ENCODE measurements at regions not wholly inside any gene's neighbourhood (a gene's known extent, or its start where the extent isn't known, plus 50 kb on each side); places are given as distances from the start of the nearest gene placed in this dataset.

GRCh38 chr2:180925700-180926099, 54.7 kb upstream of the UBE2E3 start:
- Histone ChIP-seq H3K79me2 (ENCODE audit: insufficient read depth, low read length) (no peaks in the 10 kb centered on the region), H2BK5ac (ENCODE audit: insufficient read length, low read length) (no peak overlapping the region), H2BK12ac (ENCODE audit: insufficient read length, low read depth, low read length) (no peak overlapping the region), H3K79me1 (ENCODE audit: insufficient read depth, low read depth, low read length, poor library complexity, severe bottlenecking) (no peaks in the 10 kb centered on the region), H3T11ph (ENCODE audit: low read length) (no peak overlapping the region), H4K91ac (ENCODE audit: insufficient read length, low read depth, low read length) (no peak overlapping the region), H3K23me2 (ENCODE audit: insufficient read length, low read depth, low read length, poor library complexity, severe bottlenecking) (no peaks in the 10 kb centered on the region), H2AFZ (ENCODE audit: low read length) (no peak overlapping the region), H3K27me3 (ENCODE audit: insufficient read depth, low read length) (no peaks in the 10 kb centered on the region), H3K27ac (ENCODE audit: insufficient read length, low read depth, low read length) (no peak overlapping the region), H3K4ac (ENCODE audit: low read depth, low read length) (no peak overlapping the region), H4K8ac (replicated peaks; ENCODE audit: insufficient read length, low read depth, low read length) (no peak overlapping the region), H3K9ac (ENCODE audit: extremely low read depth, insufficient read length, low read length) (no peak overlapping the region), H3K18ac (ENCODE audit: insufficient read length, low read depth, low read length) (no peak overlapping the region), H2BK120ac (ENCODE audit: low read depth, low read length, poor library complexity, severe bottlenecking) (no peak overlapping the region), H3K4me2 (ENCODE audit: insufficient read depth, insufficient read length, low read length) (no peak overlapping the region), H3K23ac (ENCODE audit: insufficient read length, low read depth, low read length) (no peak overlapping the region), H3K9me3 (ENCODE audit: control insufficient read depth, low read depth, low read length) (no peaks in the 10 kb centered on the region), H3K56ac (ENCODE audit: insufficient read length, low read depth, low read length) (no peak overlapping the region), H2BK15ac (ENCODE audit: low read depth, low read length) (no peak overlapping the region), H4K5ac (ENCODE audit: insufficient read length, low read depth, low read length) (no peak overlapping the region), H2AK5ac (ENCODE audit: insufficient read length, low read length) (no peak overlapping the region), H3K14ac (ENCODE audit: insufficient read depth, low read length) (no peak overlapping the region), H3K4me1 (ENCODE audit: insufficient read depth, low read length) (no peaks in the 10 kb centered on the region), H4K20me1 (ENCODE audit: control insufficient read depth, insufficient read depth, insufficient read length) (no peaks in the 10 kb centered on the region), H2BK20ac (ENCODE audit: low read depth, low read length, poor library complexity, severe bottlenecking) (no peak overlapping the region)
- Mint-ChIP-seq H3K4me1 (no peaks in the 10 kb centered on the region), H3K4me3 (no peak overlapping the region), H3K36me3 (ENCODE audit: insufficient read depth in 1 of 3, low read depth in 3 of 3) (no peaks in the 10 kb centered on the region), H3K27me3 (ENCODE audit: low read depth) (no peaks in the 10 kb centered on the region), H3K27ac (no peak overlapping the region; a peak in 1 of 7 replicates), H3K9me3 (no peaks in the 10 kb centered on the region)
- no CpG with 5 or more reads among the region's 2 CpGs for WGBS (ENCODE audit: extremely low coverage, insufficient read length, low lambda C conversion rate)
- no peak for DNase-seq
- TF ChIP-seq CTCF (conservative IDR thresholded peaks at IDR 0.05) = no peak

All from H9 (cell line).